NCI-H2196 (cell line): ENCODE measurements at regions not wholly inside any gene's neighbourhood (a gene's known extent, or its start where the extent isn't known, plus 50 kb on each side); places are given as distances from the start of the nearest gene placed in this dataset.
"Not testable (repeated sequence)": the region's sequence is repeated elsewhere in the genome, so short reads cannot be mapped to it uniquely, and the experiment has no call there.

ENCODE experiments used
- DNase-seq: peaks from one replicate; lab custom pipeline; 2025; ENCODE audit not compliant: unreplicated experiment; lab: John Stamatoyannopoulos, UW

DNA sequence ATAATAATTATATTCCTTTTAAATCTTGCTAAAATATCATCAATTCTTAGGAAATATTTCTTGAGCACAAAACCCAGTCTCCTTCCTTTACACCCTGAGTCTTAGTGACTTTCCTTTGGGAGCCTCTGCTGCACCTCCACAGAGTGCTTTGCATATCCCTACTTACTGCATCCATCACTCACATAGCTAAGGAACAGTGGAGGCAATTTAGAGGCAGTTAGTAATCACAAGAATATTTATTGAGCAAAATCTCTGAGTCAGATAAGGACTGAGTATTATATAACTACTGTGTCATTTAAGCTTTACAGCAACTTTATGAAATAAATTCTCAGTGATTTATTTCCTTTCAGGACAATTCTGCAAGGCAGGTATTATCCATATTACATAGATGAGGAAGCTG lies 327.7 kb downstream of the TMX3 start:
- no peak for DNase-seq

DNA sequence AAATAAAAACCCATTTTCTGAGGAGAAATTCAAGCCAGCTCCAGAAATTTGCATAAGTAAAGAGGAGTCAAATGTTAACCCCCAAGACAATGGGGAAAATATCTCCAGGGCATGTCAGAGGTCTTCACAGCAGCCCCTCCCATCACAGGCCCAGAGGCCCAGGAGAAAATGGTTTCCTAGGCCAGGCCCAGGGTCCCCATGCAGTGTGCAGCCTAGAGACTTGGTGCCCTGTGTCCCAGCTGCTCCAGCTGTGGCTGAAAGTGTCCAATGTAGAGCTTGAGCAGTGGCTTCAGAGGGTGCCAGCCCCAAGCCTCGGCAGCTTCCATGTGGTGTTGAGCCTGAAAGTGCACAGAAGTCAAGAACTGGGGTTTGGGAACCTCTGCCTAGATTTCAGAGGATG lies 330.9 kb downstream of the TMX3 start:
- not testable (repeated sequence) for DNase-seq

DNA sequence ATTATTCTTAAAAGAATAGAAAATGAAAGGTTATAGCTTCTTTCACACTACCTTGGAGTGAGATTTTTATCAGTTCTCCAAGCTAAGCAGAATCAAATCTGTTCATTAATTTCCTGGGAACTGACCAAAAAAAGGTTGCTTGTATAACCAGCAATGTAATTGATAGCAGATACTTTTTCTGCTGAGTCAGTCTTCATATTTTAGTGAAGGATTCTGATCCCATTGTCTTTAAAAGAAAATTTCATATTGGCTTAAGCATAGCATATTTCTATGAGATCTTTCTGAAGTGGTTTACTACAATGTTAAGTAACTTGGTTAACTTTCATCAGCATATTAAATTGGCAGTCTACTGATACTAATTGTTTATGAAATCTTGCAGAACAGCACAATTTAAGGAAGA lies 338.0 kb downstream of the TMX3 start:
- no peak for DNase-seq

DNA sequence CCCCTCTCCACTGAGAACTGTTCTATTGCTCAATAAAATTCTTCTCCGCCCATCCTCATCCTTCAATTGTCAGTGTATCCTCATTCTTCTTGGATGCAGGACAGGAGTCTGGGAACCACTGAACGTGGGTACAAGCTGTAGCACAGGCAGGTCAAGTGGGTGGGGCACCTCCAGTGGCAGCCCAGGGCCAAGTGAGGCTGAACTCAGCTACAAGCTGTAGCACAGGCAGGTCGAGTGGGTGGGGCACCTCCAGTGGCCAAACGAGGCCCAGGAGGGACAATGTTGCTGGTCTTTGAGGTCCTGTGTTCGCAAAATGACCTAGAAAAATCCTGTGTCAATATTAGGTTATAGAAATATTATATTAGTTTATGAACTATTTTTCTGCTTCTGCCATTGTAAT lies 352.0 kb downstream of the TMX3 start:
- DNase-seq, result no peak

DNA sequence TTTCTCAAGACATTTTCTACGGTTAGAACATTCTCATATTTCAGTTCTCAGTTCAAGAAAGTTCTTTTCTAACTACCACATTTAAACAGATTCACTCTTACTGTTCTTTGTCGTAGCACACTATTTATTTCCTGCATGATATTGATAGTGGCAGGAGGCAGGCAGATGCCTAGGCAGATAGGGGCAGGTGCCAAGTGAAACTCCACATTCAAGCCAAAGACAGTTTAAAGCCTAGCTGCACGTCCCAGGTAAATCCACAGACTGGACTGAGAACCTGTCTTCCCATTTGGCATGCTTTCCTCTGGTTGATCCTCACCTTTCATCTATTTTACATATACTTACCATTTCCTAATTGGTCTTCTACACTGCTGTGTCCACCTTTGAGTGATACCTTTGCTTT lies 359.3 kb downstream of the TMX3 start:
- DNase-seq, result no peak

DNA sequence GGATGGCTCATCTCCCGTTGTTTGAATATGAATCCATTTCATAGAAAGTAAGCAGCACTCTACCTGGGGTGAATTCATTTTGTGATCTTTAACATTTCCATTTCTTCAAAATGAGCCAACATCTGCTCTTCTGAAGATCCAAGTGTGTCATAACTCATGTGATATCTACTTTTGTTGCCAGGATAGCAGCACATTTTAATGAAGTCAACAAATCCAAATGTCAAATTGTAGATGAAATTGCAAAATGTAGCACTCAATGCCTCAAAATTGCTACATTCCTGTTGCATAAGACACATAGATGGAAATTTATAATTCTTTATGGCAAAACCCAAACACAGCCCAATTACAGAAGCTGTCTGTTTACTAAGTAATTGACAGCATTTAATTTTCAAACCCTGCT lies 360.7 kb downstream of the TMX3 start:
- no peak for DNase-seq

DNA sequence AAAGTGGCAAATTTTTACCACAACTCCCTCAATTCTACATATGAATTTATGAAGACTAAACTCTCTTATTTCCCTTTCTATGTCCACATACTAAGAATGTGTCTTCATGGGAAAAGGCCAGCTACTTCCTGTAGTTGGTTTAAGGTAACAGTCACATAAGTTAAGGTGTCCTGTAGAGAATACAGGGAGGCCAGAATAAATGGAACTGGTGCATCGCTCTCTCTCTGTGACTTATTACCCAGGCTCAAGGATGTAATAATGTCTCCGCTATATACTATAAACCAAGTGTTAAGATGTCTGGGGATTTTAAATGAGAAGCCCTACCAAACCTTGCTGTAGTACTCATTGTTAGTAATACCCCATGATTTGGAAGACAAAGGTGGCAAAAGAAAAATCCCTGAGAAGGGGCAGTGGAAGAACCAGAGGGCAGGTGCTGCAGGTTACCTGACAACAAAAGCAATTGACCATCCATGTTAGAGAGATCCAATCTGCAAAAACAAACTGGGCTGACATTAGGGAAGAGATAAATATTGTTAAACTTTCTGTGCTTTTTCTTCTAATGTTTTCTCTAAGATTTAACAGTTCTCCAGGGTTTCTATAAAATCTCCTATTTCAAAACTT lies 372.8 kb downstream of the TMX3 start:
- no peak for DNase-seq

DNA sequence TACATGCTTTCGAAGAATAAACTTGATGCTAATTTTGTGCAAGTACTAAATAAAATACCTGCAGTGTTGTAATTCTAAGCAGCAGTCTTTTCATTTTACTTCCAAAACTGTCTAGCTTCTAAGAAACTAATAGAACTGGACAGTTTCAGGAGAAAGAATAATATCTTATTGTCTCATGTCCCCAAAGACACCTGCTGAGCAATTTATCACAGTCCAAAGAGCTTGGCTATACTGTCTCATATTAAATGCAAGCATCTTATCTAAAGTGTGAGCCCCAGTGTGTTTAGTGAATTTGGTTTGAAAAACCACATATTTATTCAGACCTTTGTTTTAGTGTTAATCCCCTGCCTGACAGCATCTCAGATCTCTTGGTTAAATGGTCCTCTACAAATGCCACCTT lies 374.3 kb downstream of the TMX3 start:
- DNase-seq, result no peak

DNA sequence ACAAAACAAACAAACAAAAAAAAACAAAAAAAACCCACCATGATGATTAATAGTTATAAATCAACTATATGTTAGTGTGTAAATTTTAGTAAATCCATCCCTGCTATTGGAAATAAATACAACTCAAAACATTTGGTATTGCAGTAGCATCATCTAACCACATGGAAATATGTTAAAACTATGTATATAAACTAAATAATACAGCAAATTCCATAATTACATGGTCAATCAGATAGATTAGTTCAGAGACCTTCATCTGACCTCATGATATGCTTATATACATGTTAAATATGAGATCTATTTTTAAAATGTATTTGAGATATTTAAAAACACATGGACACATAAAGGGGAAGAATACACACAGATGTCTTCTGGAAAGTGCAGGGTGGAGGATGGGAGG lies 384.2 kb downstream of the TMX3 start:
- DNase-seq, result no peak

DNA sequence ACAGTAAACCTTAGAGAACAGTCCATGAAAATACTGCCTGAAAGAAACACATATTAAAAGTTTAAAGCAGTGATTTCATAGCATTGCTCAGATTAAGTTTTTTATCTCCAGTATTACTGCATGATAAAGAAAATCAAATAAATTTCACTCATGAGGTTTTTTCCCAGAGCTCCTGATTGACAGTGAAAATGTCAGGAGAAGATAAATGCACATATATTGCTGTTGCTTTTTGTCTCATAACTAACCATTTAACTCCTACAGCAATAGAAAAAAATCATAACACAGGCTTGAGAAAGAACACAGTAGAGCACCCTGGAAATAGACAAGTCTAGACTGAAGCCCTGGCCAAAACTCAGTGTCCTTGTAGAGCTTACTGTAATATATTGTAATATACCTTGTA lies 391.0 kb downstream of the TMX3 start:
- DNase-seq, result no peak

DNA sequence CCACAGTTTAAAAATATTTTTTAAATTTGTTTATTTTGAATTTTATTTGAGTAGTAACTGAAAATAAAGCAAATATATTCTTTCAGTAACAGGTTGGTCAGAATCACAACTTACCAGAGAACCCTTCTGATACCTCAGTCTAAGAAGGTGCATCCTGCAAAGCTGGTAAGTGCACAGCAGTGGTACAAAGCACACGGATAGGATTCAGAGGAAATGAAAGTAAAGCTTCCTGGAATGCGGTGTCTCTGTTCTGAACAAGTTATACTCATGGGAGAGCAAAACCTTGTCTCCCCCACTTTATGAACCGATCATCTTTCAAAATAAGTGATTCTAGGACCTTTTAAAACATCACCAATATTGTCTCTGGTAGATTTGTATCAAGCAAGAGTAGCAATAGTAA lies 398.3 kb downstream of the TMX3 start:
- DNase-seq, result no peak

DNA sequence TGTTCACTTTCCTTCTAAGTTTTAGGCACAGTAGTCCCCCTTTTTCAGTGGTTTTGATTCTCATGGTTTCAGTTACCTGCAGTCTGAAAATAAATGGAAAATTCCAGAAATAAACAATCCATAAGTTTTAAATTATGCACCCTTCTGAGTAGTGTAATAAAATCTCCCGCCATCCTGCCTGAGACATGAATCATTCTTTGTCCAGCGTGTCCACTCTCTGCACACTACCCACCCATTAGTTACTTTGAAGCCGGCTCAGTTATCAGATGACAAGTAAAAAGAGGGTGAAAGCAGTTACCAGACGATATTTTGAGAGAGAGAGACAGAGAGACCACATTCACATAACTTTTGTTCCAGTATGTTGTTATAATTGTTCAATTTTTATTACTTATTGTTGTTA lies 400.5 kb downstream of the TMX3 start:
- no peak for DNase-seq

DNA sequence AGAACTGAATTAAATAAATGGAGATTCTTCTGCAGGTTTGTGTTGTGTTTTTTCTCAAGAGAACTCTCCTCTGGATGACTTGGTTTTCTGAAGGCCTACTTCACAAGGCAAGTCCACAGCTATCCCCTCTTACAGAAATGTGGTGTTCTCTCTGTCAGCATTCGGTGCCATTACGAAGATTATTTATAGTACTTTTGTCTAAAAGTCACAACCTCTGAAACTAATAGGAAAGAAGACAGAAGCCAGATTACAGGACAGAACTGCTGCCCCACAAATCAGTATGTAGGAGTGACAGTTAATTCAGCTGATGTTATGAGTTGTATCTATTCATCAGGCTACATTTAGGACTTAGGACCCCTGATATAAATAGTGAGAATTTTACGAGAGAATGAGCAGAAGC lies 413.5 kb downstream of the TMX3 start:
- no peak for DNase-seq

DNA sequence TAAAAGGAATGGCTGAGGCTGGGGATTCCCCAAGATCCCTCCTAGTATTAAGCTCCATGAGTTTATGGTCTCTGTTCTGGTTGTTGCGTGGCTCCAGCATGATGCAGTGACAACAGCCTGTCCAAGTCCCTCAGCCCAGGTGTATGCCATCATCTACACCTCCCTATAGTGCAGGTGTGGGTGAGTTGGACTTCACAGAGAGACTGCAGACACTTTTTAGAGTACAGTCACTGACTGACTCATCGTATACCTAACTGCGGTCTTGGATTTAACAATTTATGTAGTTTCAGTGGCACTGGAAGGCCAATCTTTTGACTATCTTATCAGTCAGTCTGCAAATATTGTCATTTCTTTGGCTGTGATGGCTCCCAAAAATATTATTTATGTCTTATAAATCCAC lies 415.0 kb downstream of the TMX3 start:
- no peak for DNase-seq

DNA sequence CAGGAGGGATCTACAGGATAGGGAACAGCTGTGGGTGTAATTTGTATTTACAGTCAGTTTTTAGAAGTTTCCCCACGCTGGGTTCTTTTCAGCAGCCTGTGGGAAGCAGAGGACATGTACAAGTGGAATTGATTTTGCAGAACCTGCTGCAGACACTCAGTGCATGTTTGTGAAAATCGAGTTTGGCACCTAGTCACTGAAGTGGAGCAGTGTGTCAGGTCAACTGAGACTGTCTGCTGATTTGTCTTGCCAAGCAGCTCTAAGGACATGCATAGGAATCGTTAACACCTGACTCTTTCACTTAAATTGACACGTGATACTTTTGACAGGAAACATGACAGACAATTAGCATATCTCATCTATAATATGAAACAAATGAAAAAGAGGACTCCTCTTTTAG lies 416.6 kb downstream of the TMX3 start:
- no peak for DNase-seq

DNA sequence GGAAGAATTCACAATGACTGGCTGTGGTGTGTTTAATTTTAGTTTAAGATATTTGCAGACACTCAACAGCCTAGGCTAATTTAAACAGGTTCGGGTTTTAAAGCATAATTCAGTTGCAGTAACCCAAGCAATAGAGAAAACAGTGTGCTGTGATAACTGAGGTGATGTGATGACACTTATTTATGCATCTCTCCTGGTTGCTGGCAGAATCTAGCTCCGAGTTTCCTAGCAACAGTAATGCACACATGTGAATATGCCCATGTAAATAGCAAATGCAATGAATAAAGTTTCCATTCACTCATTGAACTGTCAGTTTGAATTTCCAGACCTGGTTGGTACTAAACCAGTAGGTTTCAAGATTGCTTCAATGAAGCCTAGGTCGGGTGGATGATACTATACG lies 426.5 kb downstream of the TMX3 start:
- DNase-seq, result no peak

DNA sequence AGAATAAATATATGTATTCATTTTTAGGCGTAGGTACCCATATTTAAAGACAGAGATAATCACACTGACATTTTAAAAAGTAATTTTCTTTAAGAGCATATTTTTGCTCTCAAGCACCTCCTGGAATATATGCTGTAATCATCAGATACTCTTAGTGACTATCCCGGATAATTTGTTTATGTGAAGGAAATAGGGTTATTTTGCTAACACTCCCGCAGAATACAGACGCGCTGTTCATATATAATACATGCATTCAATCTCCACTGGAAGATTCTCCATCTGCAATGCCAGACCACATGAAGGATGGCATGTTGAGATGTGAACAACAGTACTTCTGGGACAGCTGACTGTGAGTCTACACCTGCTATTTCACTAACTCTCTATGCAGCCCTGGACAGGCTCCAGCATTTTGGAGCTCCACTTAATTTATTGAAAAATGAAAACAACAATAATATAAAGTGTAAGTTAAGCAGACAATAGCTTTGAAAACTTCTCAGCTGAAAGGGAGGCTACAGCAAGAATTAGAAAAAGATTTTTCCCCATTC lies 430.6 kb downstream of the TMX3 start:
- no peak for DNase-seq

DNA sequence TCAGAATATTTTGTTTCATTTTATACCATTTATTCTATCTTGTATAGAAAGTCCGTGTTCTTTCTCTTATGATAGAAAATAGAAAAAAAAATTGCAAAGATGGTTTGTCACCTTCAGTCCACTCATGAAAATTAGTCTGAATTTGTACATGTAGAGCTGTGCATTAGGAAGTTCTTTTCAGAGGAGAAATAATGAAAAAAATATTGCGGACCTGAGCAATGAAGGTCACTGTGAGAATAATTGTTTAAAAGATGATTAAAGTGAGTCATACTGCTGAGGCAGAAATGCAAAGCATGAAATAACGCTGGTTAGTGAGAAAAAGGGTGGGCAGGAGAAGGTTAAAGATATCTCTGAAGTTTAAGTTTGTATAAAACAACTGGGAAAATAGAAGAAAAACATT lies 431.1 kb downstream of the TMX3 start:
- no peak for DNase-seq

DNA sequence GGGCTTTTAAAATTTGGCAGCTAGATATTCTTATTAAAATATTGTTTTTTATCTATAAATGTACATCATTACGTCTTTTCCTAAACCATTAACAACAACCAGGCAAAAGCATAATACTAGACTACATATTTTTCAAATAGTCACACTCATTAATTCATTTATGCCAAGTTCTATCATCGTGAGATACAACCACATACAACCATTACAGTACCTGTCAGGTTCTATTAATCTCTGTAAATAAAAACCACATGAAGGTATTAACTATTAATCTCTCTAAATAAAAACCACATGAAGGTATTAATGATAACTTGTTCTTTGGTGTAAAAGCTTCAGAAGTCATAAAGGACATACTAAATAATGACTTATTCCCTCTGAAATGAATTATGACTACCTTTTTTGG lies 432.7 kb downstream of the TMX3 start:
- DNase-seq, result no peak

DNA sequence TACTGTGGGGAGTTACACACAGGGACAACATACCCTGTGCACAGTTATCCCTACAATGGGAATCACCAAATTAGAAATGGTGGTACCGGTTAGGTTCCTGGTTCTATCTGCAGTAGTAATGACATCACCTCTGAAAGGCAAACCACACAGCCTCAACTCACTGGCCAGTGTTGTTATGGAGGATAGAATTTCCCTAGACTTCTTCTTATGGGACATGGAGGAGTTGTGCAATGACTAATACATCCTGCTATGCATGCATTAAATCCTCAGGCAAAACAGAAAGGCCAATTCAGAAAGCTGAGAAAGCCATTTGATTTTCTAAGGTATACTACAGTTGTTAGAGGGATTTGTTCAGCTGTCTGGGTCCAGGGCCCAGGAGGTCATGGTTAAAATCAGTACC lies 439.3 kb downstream of the TMX3 start:
- DNase-seq, result no peak

DNA sequence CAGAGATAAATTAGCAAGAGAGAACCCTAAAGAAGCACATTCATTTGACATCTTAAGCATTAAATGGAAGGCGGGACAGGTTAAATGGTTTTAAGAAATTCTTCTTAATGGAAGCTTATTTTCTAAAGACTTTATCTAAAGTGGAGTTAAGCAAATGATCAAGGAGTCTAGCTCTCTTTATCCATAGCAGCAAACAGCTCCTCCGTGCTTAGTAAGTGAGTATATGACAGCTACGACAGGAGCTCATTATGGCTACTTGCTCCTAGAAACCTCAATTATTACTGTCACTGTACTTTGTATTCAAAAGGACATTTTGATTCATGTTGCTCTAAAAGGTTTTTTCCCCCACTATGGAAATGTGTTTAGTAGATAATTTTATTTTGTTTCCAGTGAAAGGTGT lies 444.9 kb downstream of the TMX3 start:
- DNase-seq, result no peak

DNA sequence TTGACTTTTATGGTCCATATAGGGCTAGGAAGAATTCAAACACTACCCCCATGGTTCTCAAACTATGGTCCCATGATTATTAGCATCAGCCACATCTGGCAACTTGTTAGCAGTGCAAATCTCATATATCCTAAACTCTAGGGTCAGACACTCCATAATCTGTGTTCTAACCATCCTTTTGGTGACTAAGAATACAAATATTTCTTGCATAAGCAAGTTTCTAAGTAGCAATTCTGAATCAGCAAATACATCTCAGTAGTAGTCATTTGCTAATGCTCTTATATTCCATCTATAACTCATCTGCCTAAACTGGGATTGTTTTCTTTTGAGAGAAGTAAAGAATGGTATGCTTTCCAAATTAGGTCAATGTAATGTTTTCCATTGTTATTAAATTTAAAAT lies 447.3 kb downstream of the TMX3 start:
- DNase-seq, result no peak

DNA sequence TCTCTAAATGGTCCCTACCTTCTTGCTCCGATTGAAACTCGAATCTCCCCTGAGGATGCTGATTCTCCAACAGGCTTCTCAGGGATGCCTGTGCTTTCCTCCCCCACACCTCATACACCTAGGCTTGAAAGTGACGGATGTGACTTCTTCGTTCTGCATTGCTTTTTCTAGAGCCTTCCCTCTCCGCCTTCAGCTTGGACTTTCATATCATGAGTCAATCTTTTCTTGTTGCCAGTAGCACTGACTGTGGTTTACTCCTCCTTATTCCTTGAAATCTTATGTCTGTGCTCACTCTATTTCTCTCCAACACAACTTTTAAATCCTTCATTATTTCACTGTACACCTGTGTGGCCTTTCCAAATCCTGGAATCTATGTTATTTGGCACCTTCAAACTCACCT lies 451.4 kb downstream of the TMX3 start:
- no peak for DNase-seq
